ENCODE measurements at regions not wholly inside any gene's neighbourhood (a gene's known extent, or its start where the extent isn't known, plus 50 kb on each side); places are given as distances from the start of the nearest gene placed in this dataset.

- DNase-seq (ENCODE audit: low read depth in 2 of 3, low spot score in 2 of 3): no peak
These were observed 169.8 kb upstream of the NCK2 start for GRCh38 chr2:105574796-105575344.

- no peak for DNase-seq (ENCODE audit: low read depth in 2 of 3, low spot score in 2 of 3)
These were observed 170.6 kb upstream of the NCK2 start for GRCh38 chr2:105573910-105574655.

GRCh38 chr2:105573490-105573889 is 171.2 kb upstream of the NCK2 start:
- no peak for DNase-seq (ENCODE audit: low read depth in 2 of 3, low spot score in 2 of 3)

GRCh38 chr2:105571445-105571987 is 172.7 kb upstream of the FHL2 start:
- no peak for DNase-seq (ENCODE audit: low read depth in 2 of 3, low spot score in 2 of 3)

- DNase-seq (ENCODE audit: low read depth in 2 of 3, low spot score in 2 of 3): no peak
These were observed 171.9 kb upstream of the FHL2 start for GRCh38 chr2:105570757-105571156.

DNA sequence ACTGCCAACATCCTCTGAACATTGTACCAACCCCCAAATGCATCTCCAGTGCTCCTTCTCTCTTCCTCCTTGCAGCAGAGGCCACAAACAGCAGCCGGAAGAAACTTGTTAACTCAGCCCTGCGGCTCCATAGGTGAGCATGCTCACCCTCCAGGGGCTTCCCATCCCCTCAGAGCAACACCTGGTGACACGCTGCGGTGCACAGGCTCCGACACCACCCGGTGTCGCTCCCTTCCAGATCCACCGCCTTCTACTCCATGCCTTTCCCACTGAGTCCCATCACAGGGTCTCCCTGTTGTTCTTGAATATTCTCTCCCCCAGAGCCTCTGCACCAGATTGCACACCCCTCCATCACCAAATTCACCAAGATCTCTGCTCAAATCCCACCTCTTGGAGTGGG is 171.5 kb upstream of the FHL2 start:
- DNase-seq (ENCODE audit: low read depth in 2 of 3, low spot score in 2 of 3): no peak

DNA sequence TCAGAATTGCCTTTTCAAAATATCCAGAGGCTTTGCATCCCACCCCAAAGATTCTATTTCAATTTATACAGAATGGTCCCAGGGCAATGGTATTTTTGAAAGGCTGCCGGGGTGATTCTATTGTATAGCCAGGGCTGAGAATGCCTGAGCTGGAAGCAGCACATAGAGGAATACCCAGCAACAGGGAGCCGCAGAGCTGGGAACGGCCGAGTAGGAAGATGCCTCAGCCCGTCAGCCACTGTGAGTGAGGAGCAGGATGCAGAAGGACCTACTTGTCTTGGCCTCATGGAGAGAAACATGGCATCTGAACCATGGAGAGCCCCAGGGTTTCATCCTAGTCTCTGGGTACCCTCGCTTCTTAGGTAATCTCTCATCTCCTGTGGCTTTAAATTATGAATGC is 170.8 kb upstream of the FHL2 start:
- no peak for DNase-seq (ENCODE audit: low read depth in 2 of 3, low spot score in 2 of 3)

GRCh38 chr2:105567996-105568494 is 169.2 kb upstream of the FHL2 start:
- no peak for DNase-seq (ENCODE audit: low read depth in 2 of 3, low spot score in 2 of 3)

DNA sequence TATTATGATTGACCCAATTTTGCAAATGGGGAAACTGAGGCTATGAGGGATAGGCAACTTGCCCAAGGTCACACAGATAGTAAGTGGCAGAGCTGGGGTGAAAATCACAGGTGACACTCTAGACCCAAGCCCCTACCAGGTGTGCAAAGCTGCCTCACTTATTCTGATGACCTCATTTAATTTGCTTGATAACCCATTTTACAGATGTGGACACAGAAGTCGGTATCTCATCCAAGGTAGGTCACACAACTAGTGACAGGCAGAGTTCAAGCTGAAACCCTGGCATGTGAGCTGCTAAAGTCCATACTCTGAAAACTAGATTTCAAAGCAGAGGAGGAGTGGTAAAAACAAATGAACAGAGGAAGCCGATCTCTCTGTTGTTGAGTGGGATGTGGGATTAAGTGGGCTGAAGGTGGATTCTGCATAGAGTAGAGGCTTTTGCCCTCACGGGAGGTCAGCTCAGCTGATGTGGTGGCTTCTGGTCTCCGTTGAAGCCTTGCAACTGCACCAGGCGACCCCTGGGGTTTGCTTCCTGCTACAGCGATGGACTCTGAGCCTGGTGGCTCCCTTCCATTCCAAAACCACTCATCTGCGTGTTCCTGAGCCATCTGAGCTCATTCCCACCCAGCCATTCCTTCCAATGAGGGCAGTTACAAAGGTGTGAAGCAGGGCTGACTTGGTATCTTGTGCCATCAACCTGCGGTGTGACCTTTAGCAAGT is 164.3 kb upstream of the FHL2 start:
- DNase-seq (ENCODE audit: low read depth in 2 of 3, low spot score in 2 of 3): no peak

- DNase-seq (ENCODE audit: low read depth in 2 of 3, low spot score in 2 of 3): no peak
These were observed 162.6 kb upstream of the FHL2 start for GRCh38 chr2:105561401-105561800.

- DNase-seq (ENCODE audit: low read depth in 2 of 3, low spot score in 2 of 3): no peak
These were observed 161.3 kb upstream of the FHL2 start for GRCh38 chr2:105560157-105560556.

- DNase-seq (ENCODE audit: low read depth in 2 of 3, low spot score in 2 of 3): peak in 2 of 3 donors; percentile 26 to 69
These were observed 158.4 kb upstream of the FHL2 start for GRCh38 chr2:105557021-105557920.

DNA sequence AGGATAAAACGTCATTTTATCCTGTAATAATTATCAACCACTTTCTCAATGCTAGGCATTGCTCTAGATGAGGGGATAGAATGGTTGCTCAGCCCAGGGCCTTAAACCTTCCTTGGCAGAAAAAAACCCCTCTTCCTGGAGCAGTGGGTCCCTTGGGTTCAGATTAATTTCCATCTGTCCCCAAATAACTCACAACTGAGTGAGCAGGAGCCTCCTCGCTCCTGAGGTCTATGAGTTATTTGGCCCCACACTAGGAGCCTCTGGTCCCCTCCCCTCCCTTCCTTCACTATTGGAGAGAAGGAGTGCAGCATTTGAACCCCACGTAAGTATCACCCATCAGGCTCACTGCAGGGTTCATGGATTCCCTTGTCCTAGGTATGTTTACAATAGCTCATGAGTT is 157.5 kb upstream of the FHL2 start:
- DNase-seq (ENCODE audit: low read depth in 2 of 3, low spot score in 2 of 3): no peak

DNA sequence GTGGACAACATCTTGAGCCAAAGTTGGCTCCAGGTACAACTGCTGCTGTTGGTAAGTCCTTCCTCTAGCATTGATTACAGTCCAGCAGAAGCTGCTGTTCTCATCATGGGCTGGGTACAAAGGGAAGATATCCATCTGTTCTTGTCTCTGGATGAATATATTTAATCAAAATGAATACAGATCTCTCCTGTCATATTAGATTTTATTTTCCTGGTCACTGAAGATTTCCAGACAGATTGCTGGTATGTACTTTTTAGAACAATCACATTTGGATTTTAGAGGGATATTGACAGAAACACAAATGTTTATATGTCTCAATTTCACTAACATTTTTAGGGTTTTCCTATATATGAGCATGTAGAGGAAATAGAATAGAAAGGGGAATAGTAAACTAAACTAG is 155.4 kb upstream of the FHL2 start:
- DNase-seq (ENCODE audit: low read depth in 2 of 3, low spot score in 2 of 3): no peak

- DNase-seq (ENCODE audit: low read depth in 2 of 3, low spot score in 2 of 3): no peak
These were observed 154.8 kb upstream of the FHL2 start for GRCh38 chr2:105553538-105554196.

DNA sequence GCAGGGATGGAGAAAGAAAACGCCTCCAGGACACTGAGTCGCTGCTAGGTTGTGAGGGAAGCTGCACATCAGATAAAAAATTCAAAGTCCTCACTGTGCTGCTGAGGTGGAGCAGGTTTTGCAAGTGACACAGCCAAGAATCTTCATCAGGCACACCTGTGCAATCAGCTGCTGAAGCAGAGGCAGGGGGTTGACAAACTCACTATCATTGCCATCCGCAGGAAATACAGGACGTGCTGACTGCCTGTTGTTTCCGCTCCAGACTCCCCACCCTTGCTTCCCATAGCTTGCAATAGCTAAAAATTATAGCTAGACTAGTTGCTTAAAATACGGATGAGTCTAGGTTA is 147.8 kb upstream of the FHL2 start:
- DNase-seq (ENCODE audit: low read depth in 2 of 3, low spot score in 2 of 3): peak in 2 of 3 donors; percentile 9 to 20

- DNase-seq (ENCODE audit: low read depth in 2 of 3, low spot score in 2 of 3): peak; percentile 24 to 82 (median 58)
These were observed 147.1 kb upstream of the FHL2 start for GRCh38 chr2:105545730-105546627.

DNA sequence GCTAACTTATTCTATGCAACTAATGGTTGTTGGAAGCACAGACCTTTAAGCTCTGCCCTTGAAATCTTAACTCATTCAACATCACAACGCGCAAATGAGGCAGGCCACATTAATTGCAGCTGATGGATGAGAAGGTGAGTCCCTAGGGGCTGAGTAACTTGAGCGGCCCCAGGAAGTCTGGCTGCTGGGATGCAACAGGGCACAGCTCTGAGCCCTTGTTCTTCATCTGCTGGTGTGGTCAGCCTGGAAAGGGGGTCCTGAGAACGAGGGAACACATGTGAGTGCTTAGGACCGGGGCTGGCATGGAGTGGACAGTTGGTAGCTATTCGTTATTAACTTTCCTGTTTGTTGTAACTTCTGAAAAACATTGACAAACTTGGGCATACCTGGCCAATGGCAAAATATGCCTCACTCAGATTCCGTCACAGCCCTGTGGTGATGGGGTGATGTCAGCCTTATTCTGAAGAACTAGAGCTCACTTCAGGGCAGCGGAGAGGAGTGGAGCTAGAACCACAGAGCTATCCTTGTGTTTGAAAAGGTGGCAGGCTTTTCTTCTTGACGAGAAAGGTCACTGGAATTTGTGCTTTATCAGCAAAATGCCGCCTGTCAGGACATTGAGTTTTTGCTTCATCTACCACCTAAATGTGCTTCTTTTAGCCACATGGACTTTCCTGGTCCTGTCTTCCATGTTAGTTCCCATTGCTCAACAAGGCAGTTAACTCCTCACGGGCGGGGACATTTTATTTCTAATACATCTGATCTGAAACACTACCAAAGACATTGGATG is 145.9 kb upstream of the FHL2 start:
- no peak for DNase-seq (ENCODE audit: low read depth in 2 of 3, low spot score in 2 of 3)
